IPS-20b (cell line): ENCODE measurements at regions not wholly inside any gene's neighbourhood (a gene's known extent, or its start where the extent isn't known, plus 50 kb on each side); places are given as distances from the start of the nearest gene placed in this dataset.

Source experiments
- H3K27ac ChIP-seq: one replicate; pipeline ENCODE4 v1.5.1; 2013; ENCODE audit warnings: low read length
- H3K27me3 ChIP-seq: 2 replicates; pipeline ENCODE4 v1.6.1; 2013; ENCODE audit warnings: mild to moderate bottlenecking, low read length, inconsistent platforms; ENCODE audit not compliant: insufficient read depth
- H3K36me3 ChIP-seq: 2 replicates; pipeline ENCODE4 v1.6.1; 2013; ENCODE audit warnings: low read depth, mild to moderate bottlenecking, inconsistent platforms, low read length, moderate library complexity; ENCODE audit not compliant: insufficient read depth
- H3K4me1 ChIP-seq: 2 replicates; pipeline ENCODE4 v1.6.1; 2013; ENCODE audit warnings: mild to moderate bottlenecking, control low read depth, inconsistent platforms, low read length, moderate library complexity; ENCODE audit not compliant: insufficient read depth
- H3K4me3 ChIP-seq: 2 replicates; pipeline ENCODE4 v1.5.1; 2013; ENCODE audit warnings: mild to moderate bottlenecking, low read length, inconsistent platforms
- H3K9ac ChIP-seq: 2 replicates; pipeline ENCODE4 v1.6.1; 2013; ENCODE audit warnings: low read depth, mild to moderate bottlenecking, inconsistent platforms, low read length, moderate library complexity
- H3K9me3 ChIP-seq: 2 replicates; pipeline ENCODE4 v1.6.1; 2013; ENCODE audit warnings: mild to moderate bottlenecking, low read depth, low read length, inconsistent platforms; ENCODE audit not compliant: insufficient read depth

DNA sequence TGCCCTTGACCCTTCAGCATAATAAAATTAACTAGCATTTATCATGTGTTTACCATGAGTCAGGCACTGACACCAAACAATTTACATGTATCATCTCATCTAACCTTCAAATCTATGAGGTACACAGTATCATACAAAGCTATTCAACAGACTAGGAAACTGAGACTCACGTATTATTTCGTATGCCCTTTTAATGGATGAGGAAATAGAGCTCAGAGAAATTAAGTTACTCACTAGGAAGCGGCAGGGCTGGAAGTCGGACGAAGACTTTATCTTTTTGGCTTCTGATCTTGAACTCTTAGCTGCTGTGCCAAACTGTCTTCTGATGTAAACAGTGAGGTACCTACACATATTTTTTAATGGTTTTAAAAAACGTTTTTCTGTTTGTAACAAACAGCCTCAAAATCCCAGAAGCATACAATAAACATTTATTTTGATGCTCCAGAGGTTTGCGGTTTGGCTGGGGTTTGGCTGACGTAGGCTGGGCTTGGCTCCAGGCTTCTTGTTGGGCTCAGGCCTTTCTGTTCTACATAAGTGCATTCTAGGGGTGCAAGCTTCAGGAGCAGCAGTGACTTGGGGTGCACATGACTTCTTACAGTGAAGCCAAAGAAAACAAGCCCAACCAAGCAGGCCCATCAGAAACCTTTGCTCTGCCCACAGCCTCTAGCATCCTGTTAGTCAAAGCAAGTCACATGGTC is 184.7 kb downstream of the TBX5 start:
- H3K36me3 ChIP-seq: no peaks in the 10 kb centered on the region

GRCh38 chr12:114220311-114220710 is 185.6 kb downstream of the TBX5 start:
- Histone ChIP-seq H3K36me3 (no peaks in the 10 kb centered on the region), H3K4me1 (peaks cover 9% of the 10 kb centered on the region; the same call in 1 of the 2 replicates), H3K27me3 (peaks cover 6% of the 10 kb centered on the region; the same call in 1 of the 2 replicates), H3K9ac (no peak overlapping the region), H3K9me3 (no peaks in the 10 kb centered on the region), H3K4me3 (no peak overlapping the region), H3K27ac (no peak overlapping the region)

More for the DNA sequence above, 184.7 kb downstream of the TBX5 start:
- H3K4me3 ChIP-seq: no peak overlapping the region
- H3K27ac ChIP-seq: no peak overlapping the region
- no peak overlapping the region for H3K9ac ChIP-seq
- no peaks in the 10 kb centered on the region for H3K9me3 ChIP-seq
- peaks cover 6% of the 10 kb centered on the region; the same call in 1 of the 2 replicates for H3K27me3 ChIP-seq
- H3K4me1 ChIP-seq: peaks cover 9% of the 10 kb centered on the region; the same call in 1 of the 2 replicates

GRCh38 chr12:114218136-114218535 is 187.8 kb downstream of the TBX5 start:
- Histone ChIP-seq H3K4me3 (no peak overlapping the region), H3K27me3 (peaks cover 6% of the 10 kb centered on the region; the same call in 1 of the 2 replicates), H3K36me3 (no peaks in the 10 kb centered on the region), H3K9me3 (no peaks in the 10 kb centered on the region), H3K4me1 (peaks cover 9% of the 10 kb centered on the region; the same call in 1 of the 2 replicates), H3K27ac (no peak overlapping the region), H3K9ac (no peak overlapping the region)

DNA sequence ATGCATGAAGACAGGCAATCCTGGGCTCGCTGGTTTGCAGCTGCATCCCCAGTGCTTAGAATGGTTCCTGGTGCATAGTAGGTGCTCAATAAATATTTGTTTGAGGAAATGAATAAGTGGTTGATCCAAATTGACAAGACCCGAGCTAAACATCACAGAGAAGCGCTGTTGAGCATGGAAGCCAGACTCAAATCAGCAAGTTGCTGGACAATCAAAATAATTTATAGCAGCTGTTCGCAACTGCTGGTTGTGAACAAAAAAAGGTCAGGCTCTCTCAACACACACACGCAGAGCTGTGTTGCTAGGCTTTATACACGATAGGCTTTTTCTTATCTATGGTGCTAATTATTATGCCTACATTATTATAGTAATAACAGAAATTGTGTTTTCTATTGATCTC is 190.2 kb downstream of the TBX5 start:
- Histone ChIP-seq H3K27me3 (peaks cover 6% of the 10 kb centered on the region; the same call in 1 of the 2 replicates), H3K4me3 (no peak overlapping the region)

DNA sequence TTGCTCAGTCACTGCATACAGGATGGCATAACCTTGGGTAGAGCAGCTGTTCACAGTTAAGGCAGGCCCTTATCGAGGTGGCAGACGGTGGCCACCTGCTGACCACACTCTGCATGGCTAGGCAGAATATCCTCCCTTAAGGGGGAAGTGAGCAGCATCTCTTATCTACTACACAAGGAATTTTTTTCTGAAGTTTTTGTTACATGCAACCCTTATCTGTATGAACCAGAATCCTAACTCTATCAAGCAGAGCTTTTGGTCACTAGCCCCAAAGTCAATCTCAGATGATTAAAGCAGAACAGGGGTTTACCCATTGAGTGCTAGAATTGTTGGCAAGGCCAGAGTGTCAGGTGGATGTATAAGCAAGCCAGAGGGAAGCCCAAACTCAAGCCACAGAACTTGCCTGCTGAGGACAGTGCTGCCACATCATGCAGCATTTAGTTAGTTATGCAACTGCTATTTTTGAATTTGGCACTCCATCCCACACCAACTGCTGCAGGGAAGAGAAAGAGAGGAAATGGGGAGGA is 192.8 kb downstream of the TBX5 start:
- Histone ChIP-seq H3K36me3 (no peaks in the 10 kb centered on the region), H3K4me1 (peaks cover 3% of the 10 kb centered on the region; the same call in 1 of the 2 replicates), H3K4me3 (no peak overlapping the region), H3K27ac (no peak overlapping the region), H3K27me3 (peaks cover 6% of the 10 kb centered on the region; the same call in 1 of the 2 replicates), H3K9me3 (no peaks in the 10 kb centered on the region), H3K9ac (no peak overlapping the region)

More for the DNA sequence above, 190.2 kb downstream of the TBX5 start:
- Histone ChIP-seq H3K4me1 (no peaks in the 10 kb centered on the region), H3K36me3 (no peaks in the 10 kb centered on the region), H3K9me3 (no peaks in the 10 kb centered on the region), H3K9ac (no peak overlapping the region), H3K27ac (no peak overlapping the region)

- H3K27me3 ChIP-seq: no peaks in the 10 kb centered on the region
- peaks cover 3% of the 10 kb centered on the region; the same call in 1 of the 2 replicates for H3K4me1 ChIP-seq
- no peak overlapping the region for H3K4me3 ChIP-seq
- no peaks in the 10 kb centered on the region for H3K9me3 ChIP-seq
- no peak overlapping the region for H3K27ac ChIP-seq
- H3K9ac ChIP-seq: no peak overlapping the region
- H3K36me3 ChIP-seq: no peaks in the 10 kb centered on the region
Measured at GRCh38 chr12:114209861-114210260, 196.1 kb downstream of the TBX5 start.

- H3K9me3 ChIP-seq: no peaks in the 10 kb centered on the region
- no peak overlapping the region for H3K9ac ChIP-seq
- no peaks in the 10 kb centered on the region for H3K27me3 ChIP-seq
- H3K4me1 ChIP-seq: peaks cover 3% of the 10 kb centered on the region; the same call in 1 of the 2 replicates
- H3K27ac ChIP-seq: no peak overlapping the region
- H3K36me3 ChIP-seq: no peaks in the 10 kb centered on the region
- H3K4me3 ChIP-seq: no peak overlapping the region
Measured at GRCh38 chr12:114206525-114206924, 199.4 kb downstream of the TBX5 start.

- H3K9ac ChIP-seq: no peak overlapping the region
- no peaks in the 10 kb centered on the region for H3K4me1 ChIP-seq
- H3K27me3 ChIP-seq: peaks cover 10% of the 10 kb centered on the region; the same call in 1 of the 2 replicates
- H3K4me3 ChIP-seq: no peak overlapping the region
- H3K36me3 ChIP-seq: no peaks in the 10 kb centered on the region
- no peak overlapping the region for H3K27ac ChIP-seq
- H3K9me3 ChIP-seq: no peaks in the 10 kb centered on the region
Measured at GRCh38 chr12:114201794-114202193, 204.2 kb downstream of the TBX5 start.

DNA sequence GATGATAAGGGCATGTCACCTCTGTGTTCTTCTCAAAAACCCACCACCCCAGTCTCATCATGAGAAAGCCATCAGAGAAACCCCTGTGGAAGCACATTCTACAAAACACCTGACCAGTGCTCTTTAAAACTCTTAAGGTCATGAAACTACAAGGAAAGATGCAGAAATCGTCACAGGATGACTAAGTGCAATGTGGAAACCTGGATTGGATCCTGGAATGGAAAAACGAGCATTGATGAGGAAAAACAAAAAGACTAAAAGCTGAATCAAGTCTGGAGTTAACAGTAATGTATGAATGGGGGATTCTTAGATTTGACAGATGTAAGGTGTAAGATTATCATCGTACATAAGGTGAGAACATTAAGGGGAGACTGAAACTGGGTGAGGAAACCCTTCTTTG is 211.0 kb downstream of the TBX5 start:
- Histone ChIP-seq H3K36me3 (no peaks in the 10 kb centered on the region), H3K9me3 (no peaks in the 10 kb centered on the region), H3K27ac (no peak overlapping the region), H3K27me3 (peaks cover under 1% of the 10 kb centered on the region; the same call in 1 of the 2 replicates), H3K4me1 (no peaks in the 10 kb centered on the region), H3K9ac (no peak overlapping the region), H3K4me3 (no peak overlapping the region)

GRCh38 chr12:114194066-114194465 is 211.9 kb downstream of the TBX5 start:
- no peaks in the 10 kb centered on the region; the same call in 1 of the 2 replicates for H3K27me3 ChIP-seq
- H3K4me3 ChIP-seq: no peak overlapping the region
- no peak overlapping the region for H3K9ac ChIP-seq
- H3K36me3 ChIP-seq: no peaks in the 10 kb centered on the region
- no peak overlapping the region for H3K27ac ChIP-seq
- no peaks in the 10 kb centered on the region for H3K9me3 ChIP-seq
- H3K4me1 ChIP-seq: no peaks in the 10 kb centered on the region

GRCh38 chr12:114193474-114193873 is 212.5 kb downstream of the TBX5 start:
- Histone ChIP-seq H3K9me3 (no peaks in the 10 kb centered on the region), H3K4me3 (no peak overlapping the region), H3K27ac (no peak overlapping the region), H3K9ac (no peak overlapping the region), H3K27me3 (no peaks in the 10 kb centered on the region; the same call in 1 of the 2 replicates), H3K36me3 (no peaks in the 10 kb centered on the region), H3K4me1 (no peaks in the 10 kb centered on the region)

GRCh38 chr12:114192549-114192948 is 213.4 kb downstream of the TBX5 start:
- no peaks in the 10 kb centered on the region; the same call in 1 of the 2 replicates for H3K27me3 ChIP-seq
- no peaks in the 10 kb centered on the region for H3K4me1 ChIP-seq
- H3K27ac ChIP-seq: no peak overlapping the region
- no peak overlapping the region for H3K4me3 ChIP-seq
- no peaks in the 10 kb centered on the region for H3K9me3 ChIP-seq
- H3K36me3 ChIP-seq: no peaks in the 10 kb centered on the region
- H3K9ac ChIP-seq: no peak overlapping the region
